Vagina (tissue), 2 donors: ENCODE measurements at regions not wholly inside any gene's neighbourhood (a gene's known extent, or its start where the extent isn't known, plus 50 kb on each side); places are given as distances from the start of the nearest gene placed in this dataset.

ENCODE experiments used
- CTCF ChIP-seq, 3 experiments: fragments of 450-650 bp in 2 of 3; fragments of 200-600 bp in 1 of 3; sonication (generic) in 1 of 3; IDR thresholded peaks; one replicate each; pipeline ENCODE4 v1.5.1; 2017 to 2019; ENCODE audit warnings: antibody characterized with exemption in 3 of 3, mild to moderate bottlenecking in 2 of 3, moderate library complexity in 2 of 3
- POLR2A ChIP-seq, 2 donors: fragments of 450-650 bp; IDR thresholded peaks; one replicate each; pipeline ENCODE4 v1.6.1; 2017; ENCODE audit warnings: antibody characterized with exemption in 2 of 2, mild to moderate bottlenecking in 2 of 2, moderate library complexity in 2 of 2
- POLR2AphosphoS5 ChIP-seq, 2 donors: sonication (generic); formaldehyde crosslinking; IDR thresholded peaks; one replicate each; pipeline ENCODE4 v1.9.0; 2017; ENCODE audit warnings: antibody characterized with exemption in 2 of 2, mild to moderate bottlenecking in 2 of 2, low read depth in 1 of 2; ENCODE audit not compliant: insufficient read depth in 1 of 2

GRCh38 chr4:123596805-123597204, 200.2 kb downstream of the SPRY1 start:
- TF ChIP-seq CTCF (IDR thresholded peaks at IDR 0.05) (no peak), POLR2A (IDR thresholded peaks at IDR 0.05) (no peak), POLR2AphosphoS5 (IDR thresholded peaks at IDR 0.05; ENCODE audit: insufficient read depth in 1 of 2, low read depth in 1 of 2) (no peak)
